ENCODE measurements at regions not wholly inside any gene's neighbourhood (a gene's known extent, or its start where the extent isn't known, plus 50 kb on each side); places are given as distances from the start of the nearest gene placed in this dataset.

- TF ChIP-seq, protein P1, sequence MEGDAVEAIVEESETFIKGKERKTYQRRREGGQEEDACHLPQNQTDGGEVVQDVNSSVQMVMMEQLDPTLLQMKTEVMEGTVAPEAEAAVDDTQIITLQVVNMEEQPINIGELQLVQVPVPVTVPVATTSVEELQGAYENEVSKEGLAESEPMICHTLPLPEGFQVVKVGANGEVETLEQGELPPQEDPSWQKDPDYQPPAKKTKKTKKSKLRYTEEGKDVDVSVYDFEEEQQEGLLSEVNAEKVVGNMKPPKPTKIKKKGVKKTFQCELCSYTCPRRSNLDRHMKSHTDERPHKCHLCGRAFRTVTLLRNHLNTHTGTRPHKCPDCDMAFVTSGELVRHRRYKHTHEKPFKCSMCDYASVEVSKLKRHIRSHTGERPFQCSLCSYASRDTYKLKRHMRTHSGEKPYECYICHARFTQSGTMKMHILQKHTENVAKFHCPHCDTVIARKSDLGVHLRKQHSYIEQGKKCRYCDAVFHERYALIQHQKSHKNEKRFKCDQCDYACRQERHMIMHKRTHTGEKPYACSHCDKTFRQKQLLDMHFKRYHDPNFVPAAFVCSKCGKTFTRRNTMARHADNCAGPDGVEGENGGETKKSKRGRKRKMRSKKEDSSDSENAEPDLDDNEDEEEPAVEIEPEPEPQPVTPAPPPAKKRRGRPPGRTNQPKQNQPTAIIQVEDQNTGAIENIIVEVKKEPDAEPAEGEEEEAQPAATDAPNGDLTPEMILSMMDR (IDR thresholded peaks at IDR 0.05) = no peak
- TF ChIP-seq POLR2A (IDR thresholded peaks at IDR 0.05) = no peak
Measured at GRCh38 chr2:185567940-185568339, 170.7 kb upstream of the FSIP2 start.

Measured in body of pancreas (tissue), 4 donors.